Activated naive CD4-positive, alpha-beta T cell treated with anti-CD3 and anti-CD28 coated beads, Interleukin-2, amount 10 ng/mL, durations not matched to agents 7 days and 5 days (primary cell): ENCODE measurements at regions not wholly inside any gene's neighbourhood (a gene's known extent, or its start where the extent isn't known, plus 50 kb on each side); places are given as distances from the start of the nearest gene placed in this dataset.
"Not testable (repeated sequence)": the region's sequence is repeated elsewhere in the genome, so short reads cannot be mapped to it uniquely, and the experiment has no call there.

ENCODE experiments used
- CTCF ChIA-PET: fragments of 350-600 bp; sonication (Branson Sonifier 250); formaldehyde crosslinking; loops from one replicate; lab custom pipeline; 2021; ENCODE audit warnings: antibody characterized with exemption; lab: Charles Lee
- DNase-seq: peaks from one replicate; pipeline ENCODE4 v3.0.0-alpha.2; 2020
- H3K27ac Mint-ChIP-seq: one replicate; pipeline ENCODE4 v1.8.0; 2021; ENCODE audit warnings: mild to moderate bottlenecking, moderate library complexity, mixed read lengths
- H3K27me3 Mint-ChIP-seq: one replicate; pipeline ENCODE4 v1.8.0; 2021; ENCODE audit warnings: mild to moderate bottlenecking, mixed read lengths
- H3K36me3 Mint-ChIP-seq: one replicate; pipeline ENCODE4 v1.8.0; 2021; ENCODE audit warnings: mixed read lengths
- H3K4me1 Mint-ChIP-seq: one replicate; pipeline ENCODE4 v1.8.0; 2021; ENCODE audit warnings: mixed read lengths
- H3K4me3 Mint-ChIP-seq: one replicate; pipeline ENCODE4 v1.8.0; 2021; ENCODE audit warnings: mild to moderate bottlenecking, moderate library complexity, mixed read lengths
- H3K9me3 Mint-ChIP-seq: one replicate; pipeline ENCODE4 v1.8.0; 2021; ENCODE audit warnings: mixed read lengths

GRCh38 chr3:166669781-166670180, 710.3 kb downstream of the ZBBX start:
- no peaks in the 10 kb centered on the region for H3K9me3 Mint-ChIP-seq
- CTCF ChIA-PET, result no interaction called here
- no peak for DNase-seq
- no peaks in the 10 kb centered on the region for H3K4me1 Mint-ChIP-seq
- H3K27ac Mint-ChIP-seq, result no peak overlapping the region
- H3K4me3 Mint-ChIP-seq, result no peak overlapping the region
- no peaks in the 10 kb centered on the region for H3K36me3 Mint-ChIP-seq
- no peaks in the 10 kb centered on the region for H3K27me3 Mint-ChIP-seq

- CTCF ChIA-PET, result no interaction called here
- H3K9me3 Mint-ChIP-seq, result peaks cover 14% of the 10 kb centered on the region
- H3K27me3 Mint-ChIP-seq, result no peaks in the 10 kb centered on the region
- no peak overlapping the region for H3K27ac Mint-ChIP-seq
- DNase-seq, result no peak
- no peaks in the 10 kb centered on the region for H3K4me1 Mint-ChIP-seq
- H3K36me3 Mint-ChIP-seq, result no peaks in the 10 kb centered on the region
- no peak overlapping the region for H3K4me3 Mint-ChIP-seq
Measured at GRCh38 chr3:166663194-166663593, 716.9 kb downstream of the ZBBX start.

- Mint-ChIP-seq H3K4me3 (no peak overlapping the region), H3K4me1 (no peaks in the 10 kb centered on the region), H3K27ac (no peak overlapping the region), H3K36me3 (no peaks in the 10 kb centered on the region), H3K27me3 (no peaks in the 10 kb centered on the region), H3K9me3 (peaks cover 16% of the 10 kb centered on the region)
- CTCF ChIA-PET, result no interaction called here
- DNase-seq, result no peak
Measured at GRCh38 chr3:166661621-166662020, 718.5 kb downstream of the ZBBX start.

- CTCF ChIA-PET, result no interaction called here
- Mint-ChIP-seq H3K27me3 (no peaks in the 10 kb centered on the region), H3K27ac (no peak overlapping the region), H3K4me1 (no peaks in the 10 kb centered on the region), H3K36me3 (no peaks in the 10 kb centered on the region), H3K9me3 (peaks cover 16% of the 10 kb centered on the region), H3K4me3 (no peak overlapping the region)
- DNase-seq, result no peak
Measured at GRCh38 chr3:166660962-166661361, 719.1 kb downstream of the ZBBX start.

GRCh38 chr3:166637984-166638530, 742.0 kb downstream of the ZBBX start:
- Mint-ChIP-seq H3K27ac (no peak overlapping the region), H3K4me3 (no peak overlapping the region), H3K36me3 (no peaks in the 10 kb centered on the region), H3K27me3 (no peaks in the 10 kb centered on the region), H3K9me3 (peaks cover 6% of the 10 kb centered on the region), H3K4me1 (no peaks in the 10 kb centered on the region)
- DNase-seq, result no peak
- CTCF ChIA-PET, result no interaction called here

GRCh38 chr3:166634091-166634746, 745.9 kb downstream of the ZBBX start:
- no peak overlapping the region for H3K27ac Mint-ChIP-seq
- DNase-seq, result no peak
- no peak overlapping the region for H3K4me3 Mint-ChIP-seq
- no peaks in the 10 kb centered on the region for H3K36me3 Mint-ChIP-seq
- H3K4me1 Mint-ChIP-seq, result no peaks in the 10 kb centered on the region
- H3K27me3 Mint-ChIP-seq, result no peaks in the 10 kb centered on the region
- CTCF ChIA-PET, result no interaction called here
- peaks cover 3% of the 10 kb centered on the region for H3K9me3 Mint-ChIP-seq

GRCh38 chr3:166630190-166630589, 749.9 kb downstream of the ZBBX start:
- H3K36me3 Mint-ChIP-seq, result no peaks in the 10 kb centered on the region
- DNase-seq, result no peak
- H3K27me3 Mint-ChIP-seq, result no peaks in the 10 kb centered on the region
- no peak overlapping the region for H3K4me3 Mint-ChIP-seq
- CTCF ChIA-PET, result no interaction called here
- H3K9me3 Mint-ChIP-seq, result peaks cover 4% of the 10 kb centered on the region
- H3K4me1 Mint-ChIP-seq, result no peaks in the 10 kb centered on the region
- no peak overlapping the region for H3K27ac Mint-ChIP-seq

GRCh38 chr3:166613365-166613764, 766.7 kb downstream of the ZBBX start:
- H3K36me3 Mint-ChIP-seq, result no peaks in the 10 kb centered on the region
- H3K27ac Mint-ChIP-seq, result no peak overlapping the region
- peaks cover 5% of the 10 kb centered on the region for H3K9me3 Mint-ChIP-seq
- H3K27me3 Mint-ChIP-seq, result no peaks in the 10 kb centered on the region
- no peak overlapping the region for H3K4me3 Mint-ChIP-seq
- DNase-seq, result no peak
- H3K4me1 Mint-ChIP-seq, result no peaks in the 10 kb centered on the region
- CTCF ChIA-PET, result no interaction called here

- H3K27me3 Mint-ChIP-seq, H3K4me1 Mint-ChIP-seq, CTCF ChIA-PET, H3K4me3 Mint-ChIP-seq, DNase-seq, H3K36me3 Mint-ChIP-seq, H3K27ac Mint-ChIP-seq, H3K9me3 Mint-ChIP-seq: not testable (repeated sequence)
Measured at GRCh38 chr3:166612761-166613160, 767.3 kb downstream of the ZBBX start.

GRCh38 chr3:166607933-166608521, 770.8 kb upstream of the BCHE start:
- no peaks in the 10 kb centered on the region for H3K27me3 Mint-ChIP-seq
- H3K27ac Mint-ChIP-seq, result no peak overlapping the region
- no peaks in the 10 kb centered on the region for H3K36me3 Mint-ChIP-seq
- no peak for DNase-seq
- H3K4me1 Mint-ChIP-seq, result no peaks in the 10 kb centered on the region
- CTCF ChIA-PET, result no interaction called here
- peaks cover 2% of the 10 kb centered on the region for H3K9me3 Mint-ChIP-seq
- no peak overlapping the region for H3K4me3 Mint-ChIP-seq

- no peaks in the 10 kb centered on the region for H3K27me3 Mint-ChIP-seq
- no peak overlapping the region for H3K4me3 Mint-ChIP-seq
- no peaks in the 10 kb centered on the region for H3K4me1 Mint-ChIP-seq
- H3K9me3 Mint-ChIP-seq, result peaks cover 2% of the 10 kb centered on the region
- CTCF ChIA-PET, result no interaction called here
- no peak for DNase-seq
- H3K36me3 Mint-ChIP-seq, result no peaks in the 10 kb centered on the region
- H3K27ac Mint-ChIP-seq, result no peak overlapping the region
Measured at GRCh38 chr3:166606988-166607387, 769.8 kb upstream of the BCHE start.

GRCh38 chr3:166593776-166594175, 756.6 kb upstream of the BCHE start:
- H3K9me3 Mint-ChIP-seq, result peaks cover 7% of the 10 kb centered on the region
- H3K27me3 Mint-ChIP-seq, result no peaks in the 10 kb centered on the region
- CTCF ChIA-PET, result no interaction called here
- no peak for DNase-seq
- H3K4me1 Mint-ChIP-seq, result no peaks in the 10 kb centered on the region
- H3K27ac Mint-ChIP-seq, result no peak overlapping the region
- H3K4me3 Mint-ChIP-seq, result no peak overlapping the region
- no peaks in the 10 kb centered on the region for H3K36me3 Mint-ChIP-seq

- Mint-ChIP-seq H3K9me3 (peaks cover 10% of the 10 kb centered on the region), H3K36me3 (no peaks in the 10 kb centered on the region), H3K27me3 (no peaks in the 10 kb centered on the region), H3K27ac (no peak overlapping the region), H3K4me3 (no peak overlapping the region), H3K4me1 (no peaks in the 10 kb centered on the region)
- no peak for DNase-seq
- CTCF ChIA-PET, result no interaction called here
Measured at GRCh38 chr3:166582236-166582635, 745.0 kb upstream of the BCHE start.

- CTCF ChIA-PET, result no interaction called here
- DNase-seq, result no peak
- no peaks in the 10 kb centered on the region for H3K36me3 Mint-ChIP-seq
- peaks cover 10% of the 10 kb centered on the region for H3K9me3 Mint-ChIP-seq
- H3K27me3 Mint-ChIP-seq, result no peaks in the 10 kb centered on the region
- no peak overlapping the region for H3K4me3 Mint-ChIP-seq
- H3K4me1 Mint-ChIP-seq, result no peaks in the 10 kb centered on the region
- H3K27ac Mint-ChIP-seq, result no peak overlapping the region
Measured at GRCh38 chr3:166580561-166580960, 743.3 kb upstream of the BCHE start.

GRCh38 chr3:166575161-166575560, 737.9 kb upstream of the BCHE start:
- CTCF ChIA-PET, result no interaction called here

More at GRCh38 chr3:166575161-166575560, 737.9 kb upstream of the BCHE start:
- Mint-ChIP-seq H3K27ac (no peak overlapping the region), H3K9me3 (peaks cover 9% of the 10 kb centered on the region), H3K4me3 (no peak overlapping the region), H3K4me1 (no peaks in the 10 kb centered on the region), H3K27me3 (no peaks in the 10 kb centered on the region), H3K36me3 (no peaks in the 10 kb centered on the region)
- no peak for DNase-seq
